NCI-H2107 treated with DMSO at 0.1 percent for 48 hours (cell line): ENCODE measurements at regions not wholly inside any gene's neighbourhood (a gene's known extent, or its start where the extent isn't known, plus 50 kb on each side); places are given as distances from the start of the nearest gene placed in this dataset.

Experiments
- DNase-seq: peaks from one replicate; lab custom pipeline; 2025; ENCODE audit not compliant: unreplicated experiment; lab: John Stamatoyannopoulos, UW

DNA sequence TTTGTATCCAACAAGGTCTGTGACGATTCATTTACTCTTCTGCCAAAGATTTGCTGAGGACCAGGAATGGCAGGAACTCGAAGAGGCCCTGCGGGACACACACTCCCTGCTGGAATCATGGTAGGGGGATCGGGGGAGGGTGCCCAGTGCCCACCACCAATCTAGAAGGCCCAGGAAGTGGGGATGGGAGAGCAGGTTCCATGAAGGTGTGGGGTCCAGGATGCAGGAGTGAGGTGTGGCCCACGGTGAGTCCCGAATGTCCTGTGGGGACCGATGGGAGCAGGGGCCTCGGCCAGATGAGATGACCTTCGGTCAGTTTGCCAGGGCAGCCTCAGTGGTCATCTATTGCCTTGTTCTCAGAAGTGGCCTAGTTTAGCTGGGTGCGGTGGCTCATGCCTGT lies 492.7 kb downstream of the BRD1 start:
- DNase-seq, result no peak

DNA sequence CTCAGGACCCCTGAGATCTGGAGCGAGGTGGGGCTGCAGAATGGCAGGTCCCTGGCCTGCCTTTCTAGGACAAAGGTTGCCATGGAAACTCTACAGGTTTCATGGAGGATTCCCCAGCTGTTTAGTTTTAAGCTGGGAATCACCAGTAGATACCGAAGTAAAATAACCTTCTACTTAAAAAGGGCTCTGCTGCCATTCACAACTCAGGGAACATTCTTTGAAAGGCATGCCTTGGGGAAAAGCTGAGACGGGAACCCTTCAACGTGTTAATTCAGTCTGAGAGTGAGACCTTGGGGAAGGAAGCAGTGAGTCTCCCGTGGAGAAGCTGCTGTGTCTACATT lies 493.3 kb downstream of the BRD1 start:
- DNase-seq, result no peak

DNA sequence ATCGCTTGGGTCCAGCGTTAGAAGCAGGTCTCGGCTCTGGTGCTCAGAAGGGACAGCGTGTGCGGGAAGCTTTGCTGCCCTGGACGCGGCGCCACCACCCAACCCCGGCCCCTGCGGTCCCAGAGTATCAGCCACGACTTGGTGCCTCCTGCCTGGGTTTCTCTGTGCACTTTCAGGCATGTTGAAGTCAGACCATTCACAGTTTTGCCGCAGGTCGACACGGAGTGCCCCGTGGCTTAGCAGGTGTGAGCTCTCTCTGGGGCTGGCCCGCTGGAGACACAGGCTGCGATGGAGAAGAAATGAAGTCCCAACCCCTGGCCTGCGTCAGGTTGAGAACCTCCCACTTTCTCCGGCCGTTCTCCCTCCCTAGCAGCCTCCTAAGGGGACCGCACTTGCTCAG lies 494.5 kb downstream of the BRD1 start:
- no peak for DNase-seq

DNA sequence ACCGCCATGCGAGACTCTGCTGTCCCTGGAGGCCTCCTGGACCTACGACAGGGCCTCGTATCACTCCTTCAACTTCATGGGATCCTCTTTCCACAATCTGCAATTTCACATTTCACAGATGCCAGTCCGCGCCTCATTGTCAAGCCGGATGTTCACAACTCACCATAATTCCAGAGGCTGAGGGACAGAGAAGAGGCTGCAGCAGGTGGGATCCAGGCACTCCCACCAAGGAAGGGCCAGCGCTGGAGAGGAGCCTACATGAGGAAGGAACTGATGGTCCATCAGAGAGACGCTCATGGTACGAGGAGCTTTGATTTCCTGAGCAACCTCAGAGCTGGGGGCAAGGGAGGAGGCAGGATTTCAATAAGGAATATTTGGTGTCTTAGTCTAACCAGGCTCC lies 495.0 kb downstream of the BRD1 start:
- no peak for DNase-seq

DNA sequence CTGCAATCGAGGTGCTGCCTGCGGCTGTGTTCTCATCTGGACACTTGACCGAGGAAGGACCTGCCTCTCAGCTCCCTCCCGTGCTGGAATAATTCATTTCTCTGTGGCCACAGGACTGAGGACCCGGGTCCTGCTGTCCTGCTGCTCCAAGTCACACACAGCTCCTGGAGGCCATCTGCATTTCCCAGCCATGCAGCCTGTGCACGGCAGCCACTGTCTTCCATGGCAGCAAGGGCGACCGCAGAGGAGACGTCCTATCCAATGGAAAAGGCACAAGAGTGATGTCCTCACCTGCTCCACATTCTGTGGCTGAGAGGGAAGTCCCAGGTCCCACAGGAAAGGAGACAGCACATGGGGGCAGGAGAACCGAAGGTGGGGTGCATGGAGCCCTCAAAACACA lies 495.8 kb downstream of the BRD1 start:
- DNase-seq, result no peak

DNA sequence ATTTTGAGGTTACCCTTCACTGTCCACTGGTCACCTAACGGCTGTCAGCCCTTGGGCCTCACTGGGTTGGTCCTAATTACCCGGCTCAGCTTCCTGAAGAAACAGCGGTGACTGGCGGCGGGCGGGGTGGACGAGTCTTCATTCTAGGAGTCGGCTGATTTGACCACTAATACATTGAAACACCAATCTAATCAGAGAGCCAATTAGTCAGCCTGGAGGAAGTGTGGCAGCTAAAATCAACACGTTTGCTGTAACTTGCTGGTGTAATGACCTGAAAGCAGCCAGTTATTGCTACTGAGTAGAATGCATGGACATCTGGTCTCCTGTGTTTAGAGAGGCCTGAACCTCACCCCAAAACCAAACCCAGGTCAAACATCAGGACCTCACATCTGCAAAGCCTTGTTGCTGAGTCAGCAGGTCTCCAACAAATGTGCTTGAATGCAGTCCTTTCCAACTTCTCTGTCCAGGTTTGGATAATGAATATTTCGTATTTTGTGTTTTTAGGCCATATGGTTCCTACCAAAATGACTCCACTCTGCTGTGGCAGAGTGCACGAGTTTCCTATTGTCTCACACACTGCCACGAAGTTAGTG lies 496.4 kb downstream of the BRD1 start:
- DNase-seq, result no peak

DNA sequence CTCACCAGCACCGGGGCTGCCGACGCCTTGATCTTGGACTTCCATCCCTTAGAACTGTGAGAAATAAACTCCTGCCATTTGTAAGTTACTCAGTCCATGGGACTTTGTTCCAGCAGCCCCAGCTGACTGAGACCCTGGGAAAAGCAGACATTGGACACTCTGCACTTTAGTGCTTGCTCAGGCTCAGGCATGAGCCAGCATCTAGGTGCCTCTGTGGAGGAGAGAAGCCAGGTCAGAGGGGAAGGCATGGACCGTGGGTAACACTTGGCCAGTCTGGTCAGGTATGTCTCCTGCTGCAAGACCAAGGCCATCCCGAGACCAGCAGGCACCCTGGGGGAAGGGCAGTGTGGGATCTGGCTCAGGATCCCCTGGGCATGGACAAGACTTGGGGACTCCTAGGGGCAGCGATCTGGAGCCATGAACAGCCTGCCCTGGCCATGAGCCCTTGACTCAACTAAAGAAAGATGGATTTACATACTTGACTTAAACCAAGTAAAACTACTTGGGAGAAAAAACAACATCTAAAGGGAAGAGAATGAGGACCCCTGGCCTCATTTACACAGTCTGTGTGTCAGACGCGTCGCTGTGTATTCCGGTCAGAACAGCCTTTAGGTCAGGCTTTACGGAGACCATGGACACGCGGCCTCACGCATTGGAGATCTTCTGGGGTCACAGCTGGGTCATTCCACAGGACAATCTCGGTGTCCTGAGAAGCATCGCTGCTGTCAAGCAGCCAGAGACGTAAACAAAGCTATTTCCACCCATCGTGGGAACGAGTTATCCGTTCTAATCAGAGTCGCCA lies 497.1 kb downstream of the BRD1 start:
- no peak for DNase-seq

DNA sequence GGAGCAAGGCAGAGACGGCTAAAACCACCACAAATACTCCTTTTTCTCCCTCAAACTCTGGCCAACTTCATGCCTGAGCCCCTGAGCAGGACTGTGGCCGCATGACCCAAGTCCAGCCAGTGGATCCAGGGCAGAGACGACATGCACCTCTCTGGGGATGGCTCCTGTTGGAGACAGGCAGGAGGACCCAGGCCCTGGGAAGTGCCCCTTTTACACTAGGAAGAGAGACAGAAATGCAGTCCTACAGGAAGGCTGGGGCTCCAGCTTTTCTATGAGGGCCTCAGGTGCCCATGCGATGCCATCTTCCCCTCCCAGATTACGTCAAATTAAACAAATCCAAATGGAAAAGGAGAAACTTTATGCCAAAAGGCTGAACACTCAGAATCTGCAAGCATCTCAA lies 498.0 kb downstream of the BRD1 start:
- DNase-seq, result no peak

DNA sequence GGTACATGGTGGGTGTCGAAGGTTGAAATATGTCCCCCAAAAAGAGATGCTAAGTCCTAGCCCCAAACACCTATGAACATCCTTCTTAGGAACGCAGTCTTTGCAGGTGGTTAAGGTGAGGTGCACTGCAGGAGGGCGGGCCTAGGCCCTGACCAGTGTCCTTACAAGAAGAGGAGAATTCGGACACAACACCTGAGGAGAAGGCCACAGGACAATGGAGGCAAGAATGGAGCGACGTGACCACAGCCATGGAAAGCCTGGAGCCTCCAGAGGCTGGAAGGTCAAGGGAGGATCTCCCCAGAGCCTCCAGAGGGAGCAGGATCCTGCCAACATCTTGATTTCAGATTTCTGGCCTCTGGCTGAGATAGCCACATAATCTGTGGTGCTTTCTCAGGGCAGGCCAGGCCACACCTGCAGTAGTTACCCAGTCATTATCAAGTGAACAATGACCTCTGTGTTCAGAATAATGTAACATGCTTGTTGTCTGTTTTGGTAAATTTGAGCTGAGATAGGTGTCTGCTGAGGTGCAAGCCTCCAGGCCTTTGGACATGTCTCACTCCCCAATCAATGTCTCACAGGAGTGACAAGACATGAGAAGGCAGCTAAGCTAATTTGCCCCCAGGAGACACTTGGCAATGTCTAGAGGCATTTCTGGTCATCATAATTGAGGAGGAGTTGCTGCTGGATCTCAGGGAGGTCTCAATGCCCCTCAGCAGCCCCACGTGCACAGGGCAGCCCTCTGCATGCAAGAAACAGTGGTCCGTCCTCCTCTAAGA lies 498.9 kb downstream of the BRD1 start:
- DNase-seq, result no peak

DNA sequence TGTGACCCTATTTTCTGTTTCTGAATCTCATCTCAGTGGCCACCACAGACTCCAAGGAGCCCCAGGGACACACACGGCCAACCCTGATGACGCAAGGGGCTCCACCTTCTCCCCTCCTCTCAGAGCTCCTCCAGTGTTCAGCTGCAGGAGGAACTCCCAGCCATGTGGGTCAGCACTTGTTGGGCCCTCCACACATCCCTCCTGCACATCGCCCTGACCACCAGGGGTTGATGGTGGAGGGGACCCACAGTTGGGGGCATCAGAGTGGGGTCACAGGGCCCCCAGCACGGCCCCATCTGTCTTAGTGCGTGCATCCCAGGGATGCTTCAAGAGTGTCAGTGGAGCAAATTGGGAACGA lies 499.6 kb downstream of the BRD1 start:
- no peak for DNase-seq

DNA sequence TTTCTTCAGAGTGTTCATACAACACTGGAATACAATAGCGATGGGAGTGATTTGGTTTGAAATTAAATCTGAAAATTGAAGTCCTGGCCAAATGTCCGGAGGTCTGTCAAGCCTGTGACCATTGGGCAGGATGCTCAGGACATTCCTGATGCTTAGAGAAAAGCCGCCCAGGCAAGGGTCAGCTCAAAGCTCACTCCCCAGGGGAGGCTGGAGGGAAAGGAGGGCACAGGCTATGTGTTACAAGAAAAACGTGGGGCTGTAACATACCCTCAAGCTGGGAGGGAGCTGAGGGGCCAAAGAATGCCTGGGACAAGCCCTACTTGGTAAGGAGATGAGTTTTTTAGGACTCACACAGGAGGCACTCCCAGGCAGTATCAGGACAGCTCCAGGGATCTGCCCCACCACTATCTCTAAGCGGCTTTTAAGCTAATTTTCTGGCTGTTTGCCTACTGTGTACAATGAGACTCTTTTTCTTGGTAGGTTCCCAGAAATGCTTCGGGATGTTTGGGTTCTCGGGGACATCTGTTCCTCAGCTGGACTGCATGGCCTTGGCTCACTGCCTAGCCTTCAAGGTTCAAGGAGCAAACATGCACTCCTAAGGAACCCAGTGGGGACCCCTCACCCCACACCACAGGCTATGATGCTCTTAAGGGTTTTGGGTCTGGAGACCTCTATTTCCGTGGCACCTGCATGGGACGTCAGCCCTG lies 500.1 kb downstream of the BRD1 start:
- no peak for DNase-seq

DNA sequence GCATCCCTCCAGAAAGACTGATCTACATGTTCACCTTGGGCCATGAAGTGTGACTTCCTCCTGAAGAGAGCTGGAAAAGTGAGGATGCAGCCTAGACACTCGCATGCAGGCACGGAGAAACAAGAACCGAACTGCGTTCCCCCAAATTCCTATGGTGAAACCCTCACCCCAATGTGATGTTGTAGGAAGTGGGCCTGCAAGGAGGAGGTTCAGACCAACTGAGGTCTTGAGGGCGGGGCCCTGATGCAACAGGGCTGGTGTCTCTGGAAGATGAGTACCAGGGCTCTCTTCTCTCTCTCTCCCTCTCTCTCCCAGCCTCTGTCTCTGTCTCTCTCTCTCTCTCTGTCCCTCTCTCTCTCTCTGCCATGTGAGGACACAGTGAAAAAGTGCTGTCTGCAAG lies 501.1 kb downstream of the BRD1 start:
- DNase-seq, result no peak

DNA sequence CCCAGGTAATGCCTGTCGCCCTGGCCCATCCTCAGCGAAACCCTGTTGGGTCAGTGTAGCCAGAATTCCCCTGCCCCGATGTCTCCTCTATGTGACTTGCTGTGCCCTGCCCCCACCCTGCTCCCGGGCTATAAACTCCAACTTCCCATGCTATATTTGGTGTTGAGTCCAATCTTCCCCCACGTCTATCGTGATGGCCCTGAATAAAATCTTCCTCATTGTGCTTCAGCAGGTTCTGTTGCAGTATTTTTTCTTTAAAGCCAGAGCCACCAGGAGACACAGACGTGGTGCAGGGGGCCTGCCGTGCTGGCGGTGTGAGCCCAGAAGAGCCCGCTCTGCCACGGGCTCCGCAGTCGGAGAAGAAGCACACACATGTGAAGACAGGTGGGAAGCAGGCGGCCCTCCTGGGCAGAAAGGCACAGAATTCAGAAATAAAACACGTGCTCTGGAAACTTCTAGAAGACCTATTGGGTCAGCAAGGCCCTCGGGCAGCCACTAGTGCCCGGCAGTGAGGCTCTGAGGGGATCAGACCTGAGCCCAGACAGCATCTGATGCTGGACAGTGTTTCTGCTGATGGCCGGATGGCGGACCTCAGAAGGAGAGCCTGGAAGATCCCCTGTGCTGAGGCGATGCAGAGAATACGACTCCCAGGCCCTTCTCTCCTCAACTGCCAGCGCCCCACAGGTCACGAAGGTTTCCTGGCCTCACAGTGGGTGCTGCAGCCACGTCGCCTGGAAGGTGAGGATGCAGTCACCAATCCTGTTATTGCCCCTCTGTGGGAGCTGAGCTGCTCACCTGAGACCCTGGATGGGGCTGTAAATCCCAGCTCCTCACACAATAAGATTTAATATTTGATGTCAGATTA lies 501.9 kb downstream of the BRD1 start:
- DNase-seq, result no peak

DNA sequence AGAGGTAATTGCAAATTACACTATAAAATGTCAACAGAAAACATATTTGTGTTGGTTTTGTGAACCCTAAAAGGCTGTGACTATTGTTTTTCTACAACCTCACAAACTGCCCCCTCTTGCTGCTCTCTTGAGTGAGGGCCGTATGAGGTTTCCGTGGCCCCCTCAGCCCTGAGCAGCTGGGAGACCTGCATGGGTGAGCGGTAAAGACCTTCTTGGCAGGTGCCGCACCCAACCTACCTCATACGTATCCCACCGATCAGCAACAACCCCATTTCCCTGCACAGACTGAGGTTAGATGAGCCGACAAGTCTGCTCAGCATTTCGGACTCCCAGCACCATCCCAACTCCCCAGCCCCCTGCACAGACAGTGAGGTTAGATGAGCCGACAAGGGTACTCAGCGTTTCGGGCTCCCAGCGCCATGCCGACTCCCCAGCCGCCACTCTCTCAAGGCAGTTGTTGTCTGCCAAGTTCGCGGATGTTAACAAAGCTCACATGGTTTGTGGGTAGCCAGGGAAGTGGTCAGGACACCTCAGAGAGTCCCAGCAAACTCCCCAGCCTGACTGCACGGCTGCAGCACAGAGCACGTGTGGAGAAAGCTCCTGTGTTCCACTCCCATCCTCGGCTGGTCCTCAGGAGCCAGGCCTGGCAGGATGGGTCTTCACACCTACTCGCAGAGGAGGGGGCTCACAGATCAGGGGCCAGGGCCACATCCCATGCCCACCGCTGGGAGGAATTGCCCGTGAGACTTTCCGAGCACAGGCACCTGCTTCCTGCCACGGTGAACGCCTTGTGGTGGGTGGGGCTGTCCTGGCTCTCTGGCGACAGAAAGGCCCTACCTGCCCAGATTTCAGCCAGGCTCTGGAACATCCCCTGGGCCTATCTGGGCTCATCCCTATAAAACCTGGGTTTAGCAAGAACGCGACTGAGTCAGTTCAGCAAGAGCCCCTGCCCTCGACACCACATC lies 502.9 kb downstream of the BRD1 start:
- no peak for DNase-seq

DNA sequence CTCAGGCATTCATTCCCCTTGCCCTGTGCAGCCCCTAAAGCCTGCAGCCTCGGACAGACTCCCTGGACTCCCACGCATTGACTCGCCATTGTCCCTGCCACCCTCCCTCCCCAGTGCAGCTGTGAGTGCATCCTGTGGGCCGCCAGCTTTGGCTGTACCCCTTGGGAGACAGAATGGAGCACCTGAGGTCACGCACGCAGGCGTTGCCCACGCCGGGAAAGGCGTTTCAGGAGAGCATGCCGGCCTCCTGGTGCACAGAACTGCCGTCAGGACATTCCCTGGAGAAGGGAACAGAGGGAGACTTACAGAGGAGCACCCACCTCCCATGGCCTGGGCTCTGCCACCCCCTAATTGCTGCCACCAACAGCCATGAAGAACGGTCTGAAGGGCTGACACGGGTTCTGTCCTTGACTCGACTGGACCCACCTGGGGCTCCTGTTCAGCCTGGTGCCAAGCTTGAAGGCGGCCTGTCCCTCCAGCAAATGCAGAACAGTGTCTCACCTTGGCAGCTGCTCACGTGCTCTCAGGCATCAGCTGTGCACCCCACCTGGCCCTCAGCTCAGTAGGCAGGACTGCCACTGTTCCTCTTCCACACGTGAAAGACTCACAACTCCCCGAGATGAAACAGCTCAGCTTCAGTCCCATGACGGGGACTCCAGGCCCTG lies 503.8 kb downstream of the BRD1 start:
- DNase-seq, result no peak

DNA sequence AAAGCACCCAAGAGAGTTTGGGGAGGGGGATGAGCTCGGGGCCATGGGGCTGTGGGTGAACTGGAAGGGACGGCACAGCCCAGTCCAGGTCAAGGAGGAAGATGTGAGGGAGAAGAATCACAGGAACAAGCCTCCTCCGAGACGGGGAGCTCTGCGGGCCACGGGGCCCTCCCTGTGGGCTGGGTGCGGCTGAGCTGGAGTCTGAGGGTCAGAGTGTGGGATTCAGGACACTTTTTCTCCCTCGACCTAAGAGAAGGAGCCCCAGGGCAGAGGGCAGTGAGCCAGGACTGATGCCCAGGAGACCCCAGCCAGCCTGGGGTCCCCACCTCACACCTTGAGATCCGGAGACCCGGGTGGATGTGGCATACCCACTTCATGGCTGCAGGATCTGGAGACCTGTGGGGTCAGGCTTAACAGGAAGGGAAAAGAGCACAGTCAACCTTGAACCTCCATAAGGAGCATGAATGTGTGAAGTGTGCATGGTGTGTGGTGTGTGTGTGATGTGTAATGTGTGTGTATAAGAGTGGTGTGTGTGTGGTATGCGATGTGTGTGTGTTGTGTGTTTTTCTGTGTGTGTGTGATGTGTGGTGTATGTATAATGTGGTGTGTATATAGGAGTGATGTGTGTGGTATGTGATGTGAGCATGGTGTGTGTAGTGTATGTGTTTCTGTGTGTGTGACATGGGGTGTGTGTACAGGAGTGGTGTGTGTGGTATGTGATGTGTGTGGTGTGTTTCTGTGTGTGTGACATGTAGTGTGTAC lies 504.6 kb downstream of the BRD1 start:
- DNase-seq, result no peak

DNA sequence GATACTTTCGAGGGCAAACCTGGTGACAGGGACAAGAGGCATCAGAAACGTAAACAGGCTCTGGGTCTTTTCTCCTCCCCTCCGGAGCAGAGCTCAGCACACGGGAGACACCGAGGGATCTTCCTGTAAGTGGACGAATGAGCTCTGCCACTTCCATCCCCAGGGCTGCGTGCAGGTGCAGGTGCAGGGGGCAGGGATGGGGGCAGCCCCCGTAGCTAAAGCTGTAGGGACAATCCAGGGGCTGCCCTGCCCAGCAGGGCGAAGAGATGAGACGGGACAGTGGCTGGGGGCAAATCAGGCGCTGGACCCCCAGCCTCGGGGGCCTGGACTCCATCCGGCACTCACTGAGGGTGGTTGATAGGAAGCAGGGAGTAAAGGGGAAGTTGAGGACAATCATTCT lies 505.4 kb downstream of the BRD1 start:
- no peak for DNase-seq

DNA sequence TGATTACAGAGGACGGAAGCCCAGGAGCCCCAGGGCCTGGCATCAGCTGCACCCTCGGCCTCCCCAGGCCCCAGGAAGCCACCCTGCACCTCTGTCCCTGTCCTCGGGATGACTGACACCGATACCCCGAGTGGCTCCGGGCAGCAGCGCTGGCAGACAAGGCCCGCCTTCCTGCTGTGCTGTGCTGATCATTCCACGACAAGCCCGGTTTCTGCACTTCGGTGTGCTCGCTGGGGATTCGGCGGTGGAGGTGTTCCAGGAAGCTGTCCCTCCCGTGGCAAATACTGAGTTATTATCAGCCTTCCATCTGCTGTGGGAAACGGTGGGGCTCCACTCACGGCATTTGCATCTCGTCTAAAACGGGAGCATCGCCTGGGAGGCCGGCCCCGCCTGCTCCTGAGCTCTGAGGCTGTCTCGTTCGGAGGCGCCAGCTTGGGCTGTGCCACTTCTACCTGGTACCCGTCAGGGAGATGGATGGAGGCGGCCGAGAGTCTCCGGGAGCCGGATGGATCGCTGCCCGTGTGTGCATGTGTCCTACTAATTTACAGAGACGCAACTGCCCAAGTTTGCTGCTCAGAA lies 506.1 kb downstream of the BRD1 start:
- DNase-seq, result no peak
